ENCODE measurements at regions not wholly inside any gene's neighbourhood (a gene's known extent, or its start where the extent isn't known, plus 50 kb on each side); places are given as distances from the start of the nearest gene placed in this dataset.
"Not testable (repeated sequence)": the region's sequence is repeated elsewhere in the genome, so short reads cannot be mapped to it uniquely, and the experiment has no call there.

DNA sequence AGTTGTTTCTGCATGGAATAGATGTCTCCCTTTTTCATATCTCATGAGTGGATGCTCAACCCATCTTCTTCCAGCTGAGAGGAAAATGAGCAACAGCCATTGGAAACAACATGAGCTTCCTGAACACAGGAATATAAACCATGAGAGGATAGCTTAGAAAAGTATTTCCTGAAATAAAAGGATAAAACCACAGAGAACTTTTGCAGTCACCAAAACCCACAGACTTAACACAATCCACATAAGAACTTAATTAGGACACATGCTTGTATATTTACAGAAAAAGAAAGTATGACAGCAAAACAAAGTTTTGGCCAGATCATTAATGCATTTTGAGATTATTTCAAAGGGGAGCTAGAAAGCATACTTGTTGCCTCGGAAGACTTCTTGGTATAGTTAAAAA is 180.5 kb upstream of the RASGRP1 start:
- DNase-seq (ENCODE audit: low spot score): no peak

DNA sequence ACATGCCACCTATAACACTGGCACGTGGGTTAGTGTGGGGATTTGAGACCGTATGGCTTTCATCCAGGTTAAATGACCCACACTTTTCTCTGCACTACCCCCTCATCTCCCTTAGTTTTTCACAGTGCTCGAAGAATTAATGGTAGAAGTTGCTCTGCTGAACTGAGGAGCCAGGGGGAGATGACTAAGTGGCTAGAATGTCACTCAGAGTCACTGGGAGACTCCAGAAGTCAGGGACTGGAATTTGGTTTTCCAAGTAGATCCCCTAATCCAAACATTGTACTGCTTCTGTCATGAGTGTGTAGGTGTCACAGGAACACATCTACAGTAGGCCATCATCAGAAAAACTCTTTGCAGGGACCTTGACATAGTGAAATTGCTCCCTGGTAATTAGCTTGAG is 181.0 kb upstream of the RASGRP1 start:
- DNase-seq (ENCODE audit: low spot score): no peak

DNA sequence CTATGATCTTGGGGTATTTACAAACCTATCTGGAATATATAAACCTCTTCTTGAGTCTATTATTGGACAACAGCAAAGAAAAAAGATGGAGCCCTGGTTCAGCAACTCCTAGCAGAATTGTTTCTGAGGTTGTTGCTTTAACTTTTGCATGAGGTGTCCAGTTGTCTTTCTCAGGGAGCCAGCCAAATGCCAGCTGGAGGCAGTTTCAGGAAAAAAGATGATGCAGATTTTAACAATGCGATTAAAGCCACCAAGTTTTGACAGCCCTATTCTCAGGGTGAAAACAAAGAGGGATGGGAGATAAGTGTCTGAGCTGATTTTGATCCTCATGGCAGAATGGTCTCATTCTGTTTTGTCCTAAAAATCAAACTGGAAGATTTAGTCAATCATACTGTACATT is 181.6 kb upstream of the RASGRP1 start:
- no peak for DNase-seq (ENCODE audit: low spot score)

DNA sequence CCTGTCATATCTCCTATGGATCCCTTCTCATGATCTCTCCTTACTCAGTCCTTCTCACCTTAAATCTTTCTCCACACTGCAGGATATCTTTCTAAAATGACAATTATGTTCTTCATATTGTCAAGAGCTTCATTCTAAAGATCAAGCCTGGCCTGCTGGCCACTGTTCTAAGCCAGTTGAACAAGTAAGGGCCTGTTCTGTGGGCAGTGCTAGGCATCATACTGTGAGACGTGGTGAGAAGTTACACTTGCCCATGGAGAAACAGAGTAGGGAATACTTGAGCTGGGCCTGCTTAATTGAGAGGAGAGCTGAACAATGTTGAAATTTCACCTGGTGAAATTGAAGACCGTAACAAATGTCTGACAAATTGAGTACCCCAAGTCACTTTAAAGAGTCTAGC is 184.1 kb upstream of the RASGRP1 start:
- DNase-seq (ENCODE audit: low spot score): no peak

DNA sequence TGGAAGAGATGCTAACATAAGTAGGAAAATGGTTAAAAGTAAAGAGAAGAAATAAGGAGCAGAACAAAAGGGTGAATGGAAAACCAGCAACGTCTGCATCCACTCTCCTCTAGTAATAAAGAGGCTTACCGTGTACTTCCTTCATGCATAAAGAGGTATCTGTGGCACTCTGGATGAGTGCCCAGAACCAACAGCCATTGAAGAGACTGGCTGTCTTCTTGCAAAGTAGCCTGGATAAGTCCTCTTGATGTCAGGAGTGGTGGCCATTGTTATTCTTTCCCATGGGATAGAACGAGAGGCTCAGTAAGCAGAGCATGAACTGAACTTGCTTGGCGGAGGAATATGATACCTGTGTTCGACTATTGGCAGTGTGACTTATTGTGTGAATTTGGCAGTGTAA is 186.2 kb upstream of the RASGRP1 start:
- DNase-seq (ENCODE audit: low spot score): no peak

DNA sequence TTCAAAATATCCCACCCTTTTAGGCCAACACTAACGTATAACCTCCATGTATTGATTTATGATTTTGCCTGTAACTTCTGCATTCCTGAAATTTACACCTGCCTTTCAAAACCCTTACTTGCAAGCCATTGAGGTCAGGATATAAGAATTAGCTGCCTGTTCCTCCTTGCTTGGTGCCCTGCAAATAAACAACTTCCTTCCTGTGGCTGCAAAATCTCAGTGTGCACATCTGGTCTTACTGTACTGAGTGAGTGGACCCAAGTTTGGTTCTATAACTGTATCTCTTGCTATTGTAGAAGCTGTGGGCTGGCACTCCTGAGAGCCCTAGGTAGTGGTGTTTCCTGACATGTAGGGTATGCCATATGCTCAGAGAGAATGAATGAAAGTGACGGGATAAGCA is 191.1 kb upstream of the RASGRP1 start:
- no peak for DNase-seq (ENCODE audit: low spot score)

DNA sequence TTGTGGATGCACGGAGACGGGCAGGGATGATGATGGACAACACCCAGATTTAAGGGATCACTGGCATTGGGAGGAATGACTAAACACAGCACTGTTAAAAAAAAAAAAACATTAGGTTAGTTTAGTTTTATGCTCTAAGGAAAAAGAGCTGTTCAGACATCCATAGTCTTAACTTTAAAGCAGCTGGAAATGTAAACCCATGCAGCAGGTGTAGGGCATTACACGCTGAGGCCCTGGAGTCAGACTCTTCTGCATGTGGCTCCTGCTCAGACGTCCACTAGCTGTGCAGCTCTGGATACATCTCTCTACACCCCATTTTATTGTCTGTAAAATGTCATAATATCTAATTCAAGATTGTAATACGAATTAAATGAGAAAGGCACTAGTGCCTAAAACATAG is 191.8 kb upstream of the RASGRP1 start:
- DNase-seq (ENCODE audit: low spot score): no peak

DNA sequence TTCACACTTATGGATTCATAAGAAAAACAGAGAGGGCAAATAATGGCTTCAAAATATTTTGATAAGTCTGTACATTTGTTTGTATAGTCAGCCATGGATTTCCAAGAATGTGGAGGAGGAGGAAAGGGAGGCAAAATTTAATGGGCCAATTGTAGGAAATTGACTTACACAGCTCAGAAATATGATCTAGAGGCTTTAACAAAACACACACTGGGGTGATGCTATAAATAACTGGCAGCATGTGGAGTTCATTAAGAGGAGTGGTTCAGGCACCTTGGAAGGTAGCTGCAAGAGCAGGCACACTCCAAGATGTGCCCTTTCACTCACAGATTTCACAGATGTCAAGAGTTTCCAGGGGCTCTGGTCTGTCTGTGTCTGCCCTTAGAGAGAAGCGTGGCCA is 193.4 kb upstream of the RASGRP1 start:
- no peak for DNase-seq (ENCODE audit: low spot score)

DNA sequence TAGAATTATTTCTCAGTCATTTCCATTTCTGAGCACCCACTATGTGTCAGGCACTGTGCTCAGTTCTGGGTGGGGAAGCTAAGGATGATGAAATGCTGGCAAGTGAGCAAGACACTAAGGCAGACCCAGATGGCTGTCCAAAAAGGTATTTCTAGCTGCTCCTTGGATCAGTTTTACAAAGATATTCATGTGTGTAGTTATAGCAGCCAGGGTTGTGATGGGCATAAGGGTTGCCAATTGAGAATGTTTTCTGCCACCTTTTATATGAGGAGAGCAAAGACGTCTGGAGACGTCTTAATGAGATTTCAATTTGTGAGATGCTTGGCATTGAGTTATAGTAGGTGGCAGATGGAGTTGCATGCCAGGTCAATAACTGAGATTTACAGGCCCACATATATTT is 197.1 kb upstream of the RASGRP1 start:
- no peak for DNase-seq (ENCODE audit: low spot score)

DNA sequence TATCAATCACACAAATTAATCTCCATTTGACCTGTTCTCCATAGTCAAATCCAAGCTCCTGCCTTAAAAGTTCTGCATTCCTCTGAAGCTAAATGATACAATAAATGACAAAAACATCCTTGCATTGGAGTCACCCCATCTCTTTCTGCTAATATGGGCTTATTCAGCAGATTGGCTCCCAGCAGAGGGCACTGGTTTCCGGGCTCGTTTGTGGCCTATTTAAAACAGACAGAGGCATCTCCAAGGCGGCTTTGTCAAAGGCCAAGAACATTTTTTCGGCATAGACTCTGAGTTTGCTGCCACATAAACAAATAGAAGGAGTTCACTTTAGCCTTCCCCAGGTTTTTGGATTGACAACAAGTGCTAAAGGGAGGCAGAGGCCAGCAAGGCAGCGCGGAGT is 204.4 kb upstream of the RASGRP1 start:
- DNase-seq (ENCODE audit: low spot score): no peak

DNA sequence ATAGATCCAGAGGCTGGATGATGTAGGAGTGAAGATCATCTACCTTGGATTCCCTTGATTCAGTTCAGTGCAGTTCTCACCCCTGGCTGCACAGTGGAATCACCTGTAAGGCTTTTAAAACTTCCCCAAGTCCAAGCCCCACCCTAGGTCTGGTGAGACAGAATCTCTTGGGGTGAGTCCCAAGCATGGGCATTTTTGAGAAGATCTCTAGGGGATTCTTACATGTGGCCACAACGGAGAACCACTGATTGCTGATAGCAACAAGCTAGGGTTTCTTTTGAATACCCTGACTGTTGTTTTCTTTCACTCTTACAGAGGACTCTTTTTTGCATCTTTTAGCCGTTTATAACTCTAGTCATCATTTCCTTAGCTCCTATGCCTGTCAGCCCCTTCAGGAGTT is 204.9 kb upstream of the RASGRP1 start:
- DNase-seq (ENCODE audit: low spot score): no peak

GRCh38 chr15:38774076-38774475 is 209.5 kb upstream of the RASGRP1 start:
- not testable (repeated sequence) for DNase-seq (ENCODE audit: low spot score)

- no peak for DNase-seq (ENCODE audit: low spot score)
Measured at GRCh38 chr15:38781196-38781595, 216.6 kb upstream of the RASGRP1 start.

- DNase-seq (ENCODE audit: low spot score): no peak
Measured at GRCh38 chr15:38782156-38782555, 217.5 kb upstream of the RASGRP1 start.

GRCh38 chr15:38788918-38789317 is 224.3 kb upstream of the RASGRP1 start:
- DNase-seq (ENCODE audit: low spot score): no peak

DNA sequence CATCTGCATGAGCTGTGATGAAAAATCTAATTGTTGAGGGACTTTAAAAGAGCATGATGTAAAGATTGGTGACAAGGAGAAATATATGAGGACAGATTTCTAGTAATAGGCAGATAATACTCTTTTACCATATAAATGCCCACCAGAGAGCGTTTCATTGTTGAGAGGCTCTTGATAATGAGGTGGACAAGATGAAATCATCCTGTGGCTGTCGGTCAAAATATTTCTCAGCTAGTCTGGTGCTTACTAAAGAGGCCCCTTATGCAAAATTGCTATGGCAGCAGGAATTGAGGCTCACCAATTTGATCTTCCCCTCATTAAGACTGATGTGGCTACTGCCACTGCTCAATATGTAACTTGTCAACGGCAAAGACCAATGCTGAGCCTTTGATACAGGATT is 225.0 kb upstream of the RASGRP1 start:
- no peak for DNase-seq (ENCODE audit: low spot score)

GRCh38 chr15:38793206-38793810 is 228.7 kb upstream of the RASGRP1 start:
- no peak for DNase-seq (ENCODE audit: low spot score)

DNA sequence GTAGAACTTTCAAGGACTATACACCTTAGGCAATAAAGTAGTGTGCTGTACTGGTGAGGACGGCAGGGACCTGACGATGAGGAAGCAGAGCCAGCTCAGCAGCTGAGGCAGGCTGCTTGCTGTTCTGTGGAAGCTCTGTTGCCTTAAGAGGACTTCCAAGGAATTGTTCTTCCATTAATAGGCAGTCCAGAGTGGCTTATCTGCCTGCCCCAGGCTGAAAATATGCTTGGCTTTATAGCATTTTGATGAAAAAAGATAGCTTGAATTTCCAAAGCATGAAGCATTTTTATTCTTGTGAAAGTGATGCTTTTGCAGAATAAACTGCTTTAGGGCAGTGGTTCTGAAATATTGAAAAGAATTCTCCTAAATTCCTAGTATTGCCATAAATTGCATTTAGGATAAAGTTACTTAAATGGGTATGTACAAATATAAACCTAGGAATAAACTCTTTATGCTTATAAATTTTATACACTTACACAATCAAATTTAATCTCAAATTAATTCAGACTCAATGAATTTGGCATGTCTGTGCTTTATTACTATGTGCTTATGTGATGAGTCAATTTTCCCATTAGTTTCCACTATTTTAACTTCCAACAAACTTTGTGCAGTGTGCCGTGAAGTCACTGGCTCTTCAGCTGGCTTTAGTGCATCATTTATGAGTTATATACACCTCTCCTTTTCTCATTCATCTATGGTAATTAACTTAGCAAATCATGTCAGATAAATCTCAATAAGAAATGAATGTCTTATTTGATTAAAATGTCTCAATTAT is 231.0 kb upstream of the RASGRP1 start:
- DNase-seq (ENCODE audit: low spot score): no peak

DNA sequence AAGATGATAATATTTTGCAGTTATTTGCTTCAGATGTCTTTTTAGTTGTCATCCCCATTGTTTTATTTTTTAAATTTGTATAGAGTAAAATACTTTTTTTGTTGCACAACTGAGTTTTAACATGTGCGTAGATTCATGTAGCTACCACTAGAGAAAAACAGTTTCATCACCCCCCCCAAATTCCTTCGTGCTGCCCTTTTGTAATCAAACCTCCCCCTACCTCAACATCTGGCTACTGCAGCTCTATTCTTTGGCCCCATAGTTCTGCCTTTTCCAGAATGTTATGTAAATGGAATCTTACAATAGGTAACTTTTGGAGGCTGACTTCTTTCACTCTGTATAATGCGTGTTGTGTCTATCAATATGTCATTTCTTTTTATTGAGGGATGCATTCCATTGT is 232.0 kb upstream of the RASGRP1 start:
- DNase-seq (ENCODE audit: low spot score): no peak

GRCh38 chr15:38797506-38797905 is 232.9 kb upstream of the RASGRP1 start:
- not testable (repeated sequence) for DNase-seq (ENCODE audit: low spot score)

GRCh38 chr15:38799202-38799601 is 234.6 kb upstream of the RASGRP1 start:
- DNase-seq (ENCODE audit: low spot score): not testable (repeated sequence)

- no peak for DNase-seq (ENCODE audit: low spot score)
Measured at GRCh38 chr15:38809621-38810020, 245.0 kb upstream of the RASGRP1 start.

DNA sequence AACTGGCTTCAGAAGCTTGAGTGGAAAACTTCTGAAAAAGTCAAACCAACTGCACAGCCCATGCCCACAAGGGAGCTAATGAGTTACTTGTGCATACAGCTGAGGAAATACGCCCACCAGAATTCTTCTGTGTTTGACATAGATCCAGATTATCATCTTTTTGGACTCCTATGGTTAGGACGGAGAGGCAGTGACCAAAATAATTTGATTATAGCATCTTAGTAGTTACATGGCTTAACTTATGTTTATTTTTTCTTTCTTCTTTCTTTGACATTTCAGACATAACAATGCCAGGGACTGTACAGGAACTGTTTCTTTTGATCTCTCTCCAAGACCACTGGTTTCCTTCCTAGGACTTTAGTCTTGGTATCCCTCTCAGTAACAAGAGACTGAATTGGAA is 246.1 kb upstream of the RASGRP1 start:
- no peak for DNase-seq (ENCODE audit: low spot score)

DNA sequence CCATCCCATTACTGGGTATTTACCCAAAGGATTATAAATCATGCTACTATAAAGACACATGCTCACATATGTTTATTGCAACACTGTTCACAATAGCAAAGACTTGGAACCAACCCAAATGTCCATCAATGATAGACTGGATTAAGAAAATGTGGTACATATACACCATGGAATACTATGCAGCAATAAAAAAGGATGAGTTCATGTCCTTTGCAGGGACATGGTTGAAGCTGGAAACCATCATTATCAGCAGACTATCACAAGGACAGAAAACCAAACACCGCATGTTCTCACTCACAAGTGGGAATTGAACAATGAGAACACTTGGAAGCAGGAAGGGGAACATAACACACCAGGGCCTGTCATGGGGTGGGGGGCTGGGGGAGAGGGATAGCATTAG is 249.6 kb upstream of the RASGRP1 start:
- not testable (repeated sequence) for DNase-seq (ENCODE audit: low spot score)
